ENCODE measurements at regions not wholly inside any gene's neighbourhood (a gene's known extent, or its start where the extent isn't known, plus 50 kb on each side); places are given as distances from the start of the nearest gene placed in this dataset.

GRCh38 chr12:90589956-90590355, 365.0 kb downstream of the CCER1 start:
- TF ChIP-seq CTCF (IDR thresholded peaks at IDR 0.05) (no peak), POLR2A (IDR thresholded peaks at IDR 0.05) (no peak), POLR2AphosphoS5 (IDR thresholded peaks at IDR 0.05) (no peak)

Measured in transverse colon (tissue), 4 donors.